Kidney (tissue), 13 donors: ENCODE measurements at regions not wholly inside any gene's neighbourhood (a gene's known extent, or its start where the extent isn't known, plus 50 kb on each side); places are given as distances from the start of the nearest gene placed in this dataset.
A peak's percentile ranks its signal among the peaks of the same experiment; 100 is the strongest.

ENCODE experiments used
- DNase-seq, 5 donors: peaks; one replicate each; pipeline ENCODE4 v3.0.0-alpha.2; 2013 to 2020
- FAIRE-seq: peaks from 2 replicates; lab custom pipeline; 2012; peaks lifted over from hg19 to GRCh38; lab: Jason Lieb, UNC
- H3K27ac ChIP-seq, 2 donors: one replicate each; pipeline ENCODE4 v1.7.0; 2013; ENCODE audit warnings: low read depth in 2 of 2, low read length in 2 of 2, inconsistent platforms in 1 of 2
- H3K27me3 ChIP-seq: one replicate; pipeline ENCODE4 v1.7.1; 2013; ENCODE audit warnings: low read length, inconsistent platforms; ENCODE audit not compliant: control insufficient read depth, insufficient read depth
- H3K36me3 ChIP-seq, 3 donors: one replicate each; pipeline versions ENCODE4 v1.7.0 to v1.7.1; 2013; ENCODE audit warnings: low read length in 3 of 3, control low read depth in 1 of 3, inconsistent platforms in 1 of 3; ENCODE audit not compliant: insufficient read depth in 3 of 3, control insufficient read depth in 2 of 3
- H3K4me1 ChIP-seq, 3 donors: one replicate each; pipeline versions ENCODE4 v1.7.0 to v1.7.1; 2013; ENCODE audit warnings: low read length in 3 of 3, inconsistent platforms in 1 of 3, low read depth in 1 of 3; ENCODE audit not compliant: control insufficient read depth in 2 of 3, insufficient read depth in 2 of 3
- H3K4me3 ChIP-seq, 3 donors: one replicate each; pipeline versions ENCODE4 v1.7.0 to v1.8.1; 2013; ENCODE audit warnings: low read length in 3 of 3, control low read depth in 1 of 3, inconsistent platforms in 1 of 3
- H3K9ac ChIP-seq, 3 donors: one replicate each; pipeline versions ENCODE4 v1.7.0 to v1.7.1; 2013; ENCODE audit warnings: low read length in 3 of 3, control low read depth in 1 of 3, inconsistent platforms in 1 of 3
- H3K9me3 ChIP-seq, 3 donors: one replicate each; pipeline versions ENCODE4 v1.7.0 to v1.7.1; 2013; ENCODE audit warnings: low read length in 3 of 3, control low read depth in 1 of 3, inconsistent platforms in 1 of 3; ENCODE audit not compliant: control insufficient read depth in 2 of 3, insufficient read depth in 1 of 3
- CTCF ChIP-seq: IDR thresholded peaks from 3 replicates; pipeline ENCODE4 v1.5.1; 2012; ENCODE audit warnings: mild to moderate bottlenecking, moderate library complexity, borderline replicate concordance; ENCODE audit not compliant: insufficient read depth; ENCODE audit errors: extremely low read depth
- intact Hi-C: fragments of 100-400 bp; cut with DNase I; formaldehyde crosslinking; loops from one replicate; pipeline ENCODE4 v1.11.1; 2022
- donor health status: control.
- donor health status: control.
- donor health status: control.
- donor health status: control.
- donor health status: control.
- donor health status: DM: yes; HTN: yes; CAD: no.
- donor health status: Normal renal cell carcinoma (clear cell type).

GRCh38 chr3:35528728-35529127 lies 110.6 kb upstream of the ARPP21 start:
- FAIRE-seq: peak; percentile 69
- H3K36me3 ChIP-seq: no peaks in the 10 kb centered on the region
- no peaks in the 10 kb centered on the region for H3K4me1 ChIP-seq
- peak in 3 of 5 donors; percentile 21 to 50 (median 35) for DNase-seq
- H3K9ac ChIP-seq: no peak overlapping the region
- no peaks in the 10 kb centered on the region for H3K9me3 ChIP-seq
- no peaks in the 10 kb centered on the region for H3K27me3 ChIP-seq
- intact Hi-C loops: no loop called here
- H3K27ac ChIP-seq: peak overlapping the region in 1 of 2 donors; percentile 18
- H3K4me3 ChIP-seq: peak overlapping the region in 2 of 3 donors; percentile 48 to 53
- TF ChIP-seq CTCF: no peak

- no peak for TF ChIP-seq CTCF
- FAIRE-seq (no peak), DNase-seq (no peak)
- Histone ChIP-seq H3K36me3 (no peaks in the 10 kb centered on the region), H3K4me1 (no peaks in the 10 kb centered on the region), H3K27me3 (no peaks in the 10 kb centered on the region), H3K27ac (no peak overlapping the region), H3K4me3 (peak overlapping the region in 1 of 3 donors; percentile 48), H3K9ac (no peak overlapping the region), H3K9me3 (no peaks in the 10 kb centered on the region)
- intact Hi-C loops: no loop called here
These were observed 110.0 kb upstream of the ARPP21 start for GRCh38 chr3:35529337-35529736.

- no peak for TF ChIP-seq CTCF
- Histone ChIP-seq H3K27me3 (no peaks in the 10 kb centered on the region), H3K9ac (no peak overlapping the region), H3K9me3 (no peaks in the 10 kb centered on the region), H3K27ac (no peak overlapping the region), H3K4me1 (no peaks in the 10 kb centered on the region), H3K4me3 (no peak overlapping the region), H3K36me3 (no peaks in the 10 kb centered on the region)
- intact Hi-C loops: no loop called here
- FAIRE-seq (no peak), DNase-seq (no peak)
These were observed 102.1 kb upstream of the ARPP21 start for GRCh38 chr3:35537265-35537664.

- DNase-seq (no peak), FAIRE-seq (no peak)
- Histone ChIP-seq H3K36me3 (no peaks in the 10 kb centered on the region), H3K9ac (no peak overlapping the region), H3K27ac (no peak overlapping the region), H3K4me3 (no peak overlapping the region), H3K27me3 (no peaks in the 10 kb centered on the region), H3K4me1 (no peaks in the 10 kb centered on the region), H3K9me3 (no peaks in the 10 kb centered on the region)
- intact Hi-C loops: no loop called here
- TF ChIP-seq CTCF: no peak
These were observed 94.3 kb upstream of the ARPP21 start for GRCh38 chr3:35544976-35545375.
